ENCODE measurements at regions not wholly inside any gene's neighbourhood (a gene's known extent, or its start where the extent isn't known, plus 50 kb on each side); places are given as distances from the start of the nearest gene placed in this dataset.

- no peak overlapping the region for H3K27ac ChIP-seq (ENCODE audit: low read length)
- ChIA-PET CTCF (no interaction called here), POLR2A (no interaction called here)
- H3K36me3 ChIP-seq (ENCODE audit: control insufficient read depth, insufficient read depth, low read length) = no peaks in the 10 kb centered on the region
- H3K9me3 ChIP-seq (ENCODE audit: control insufficient read depth, insufficient read depth, low read depth, low read length) = no peaks in the 10 kb centered on the region
- no peak overlapping the region for H3K4me3 ChIP-seq (ENCODE audit: low read depth in 2 of 2, low read length in 2 of 2)
- in situ Hi-C loops (cut with HindIII; ENCODE audit: low pct_unique_long_range_greater_than_20kb, low sequenced_read_pairs) = no loop called here
- BruUV-seq (replicated peaks) = no TSS peak
- H3K4me1 ChIP-seq (ENCODE audit: control insufficient read depth, insufficient read depth, low read length) = no peaks in the 10 kb centered on the region
- TF ChIP-seq POLR2AphosphoS5 (IDR thresholded peaks at IDR 0.05; ENCODE audit: low read depth, low read length) (no peak), SIN3A (IDR thresholded peaks at IDR 0.05; ENCODE audit: borderline replicate concordance, insufficient read depth, low read depth, low read length) (no peak), TCF7L2 (IDR thresholded peaks at IDR 0.05; ENCODE audit: low read depth, low read length) (no peak), CTCF (IDR thresholded peaks at IDR 0.05) (no peak), REST (IDR thresholded peaks at IDR 0.05; ENCODE audit: insufficient read depth in 1 of 2, low read depth in 2 of 2, low read length in 1 of 2) (no peak)
- no peak for ATAC-seq
- DNase-seq (ENCODE audit: low read depth, low spot score) = no peak
- intact Hi-C loops (cut with micrococcal nuclease; ENCODE audit: unreplicated experiment) = no loop called here
- no peaks in the 10 kb centered on the region for H3K27me3 ChIP-seq (ENCODE audit: control insufficient read depth, insufficient read depth, low read length)
Observed at GRCh38 chr20:24835195-24835594, 113.9 kb upstream of the CST7 start.

GRCh38 chr20:24836041-24836533, 113.0 kb upstream of the CST7 start:
- no peak for DNase-seq (ENCODE audit: low read depth, low spot score)
- no peak for ATAC-seq
- Histone ChIP-seq H3K27ac (ENCODE audit: low read length) (no peak overlapping the region), H3K36me3 (ENCODE audit: control insufficient read depth, insufficient read depth, low read length) (no peaks in the 10 kb centered on the region), H3K4me1 (ENCODE audit: control insufficient read depth, insufficient read depth, low read length) (no peaks in the 10 kb centered on the region), H3K27me3 (ENCODE audit: control insufficient read depth, insufficient read depth, low read length) (no peaks in the 10 kb centered on the region), H3K9me3 (ENCODE audit: control insufficient read depth, insufficient read depth, low read depth, low read length) (no peaks in the 10 kb centered on the region), H3K4me3 (ENCODE audit: low read depth in 2 of 2, low read length in 2 of 2) (no peak overlapping the region)
- BruUV-seq (replicated peaks) = no TSS peak
- TF ChIP-seq SIN3A (IDR thresholded peaks at IDR 0.05; ENCODE audit: borderline replicate concordance, insufficient read depth, low read depth, low read length) (no peak), CTCF (IDR thresholded peaks at IDR 0.05) (no peak), REST (IDR thresholded peaks at IDR 0.05; ENCODE audit: insufficient read depth in 1 of 2, low read depth in 2 of 2, low read length in 1 of 2) (no peak), TCF7L2 (IDR thresholded peaks at IDR 0.05; ENCODE audit: low read depth, low read length) (no peak)
- ChIA-PET CTCF (no interaction called here), POLR2A (no interaction called here)
- in situ Hi-C loops (cut with HindIII; ENCODE audit: low pct_unique_long_range_greater_than_20kb, low sequenced_read_pairs) = no loop called here
- intact Hi-C loops (cut with micrococcal nuclease; ENCODE audit: unreplicated experiment) = no loop called here
